Neural cell (in vitro differentiated cells): ENCODE measurements at regions not wholly inside any gene's neighbourhood (a gene's known extent, or its start where the extent isn't known, plus 50 kb on each side); places are given as distances from the start of the nearest gene placed in this dataset.

ENCODE experiments used
- CTCF ChIP-seq: fragments of 450-650 bp; IDR thresholded peaks from 2 replicates; pipeline ENCODE4 v1.5.1; 2014; ENCODE audit warnings: antibody characterized with exemption, mild to moderate bottlenecking, moderate library complexity; ENCODE audit not compliant: poor library complexity, severe bottlenecking
- EP300 ChIP-seq: fragments of 450-650 bp; conservative IDR thresholded peaks from 2 replicates; pipeline ENCODE4 v1.6.1; 2014; ENCODE audit warnings: antibody characterized with exemption, mild to moderate bottlenecking, moderate library complexity; ENCODE audit not compliant: poor library complexity, severe bottlenecking
- EZH2 ChIP-seq: fragments of 200-600, 300-800 bp; shearing (Covaris generic), sonication (generic); IDR thresholded peaks from 2 replicates; pipeline ENCODE4 v1.6.1; 2014; ENCODE audit warnings: antibody characterized with exemption, low read length, borderline replicate concordance, mild to moderate bottlenecking; ENCODE audit not compliant: insufficient read depth, poor library complexity, severe bottlenecking
- MXI1 ChIP-seq: fragments of 450-650 bp; conservative IDR thresholded peaks from 2 replicates; pipeline ENCODE4 v1.6.1; 2014; ENCODE audit warnings: antibody characterized with exemption, mild to moderate bottlenecking; ENCODE audit not compliant: poor library complexity, severe bottlenecking
- RAD21 ChIP-seq: fragments of 450-650 bp; conservative IDR thresholded peaks from 2 replicates; pipeline ENCODE4 v1.6.1; 2014; ENCODE audit warnings: antibody characterized with exemption, mild to moderate bottlenecking, moderate library complexity
- REST ChIP-seq: IDR thresholded peaks from 2 replicates; pipeline ENCODE4 v1.6.1; 2012; ENCODE audit warnings: borderline replicate concordance
- TAF1 ChIP-seq: IDR thresholded peaks from 2 replicates; pipeline ENCODE4 v1.6.1; 2012; ENCODE audit warnings: low read depth

GRCh38 chr4:26191353-26191752, 129.5 kb upstream of the RBPJ start:
- no peak for TF ChIP-seq EP300
- no peak for TF ChIP-seq CTCF
- no peak for TF ChIP-seq RAD21
- no peak for TF ChIP-seq EZH2
- no peak for TF ChIP-seq TAF1
- TF ChIP-seq REST, result no peak
- TF ChIP-seq MXI1, result no peak
